ENCODE measurements at regions not wholly inside any gene's neighbourhood (a gene's known extent, or its start where the extent isn't known, plus 50 kb on each side); places are given as distances from the start of the nearest gene placed in this dataset.

GRCh38 chr12:115102450-115102849 is 418.5 kb upstream of the TBX3 start:
- no peak for TF ChIP-seq CTCF (IDR thresholded peaks at IDR 0.05; ENCODE audit: low read length)
- TF ChIP-seq EZH2 (IDR thresholded peaks at IDR 0.05; ENCODE audit: borderline replicate concordance, low read length): no peak

Measured in OCI-LY1 (cell line).